Neural cell (in vitro differentiated cells): ENCODE measurements at regions not wholly inside any gene's neighbourhood (a gene's known extent, or its start where the extent isn't known, plus 50 kb on each side); places are given as distances from the start of the nearest gene placed in this dataset.

Source experiments
- H2AFZ ChIP-seq: fragments of 200-600, 300-800 bp; sonication (generic), shearing (Covaris generic); 2 replicates; pipeline ENCODE4 v1.6.0; 2014; ENCODE audit warnings: low read depth, mild to moderate bottlenecking, antibody characterized with exemption, low read length, moderate library complexity
- H3F3A ChIP-seq: fragments of 200-600 bp; shearing (Covaris generic); 2 replicates; pipeline ENCODE4 v1.6.1; 2016; ENCODE audit warnings: mild to moderate bottlenecking, moderate library complexity, mixed read lengths, antibody characterized with exemption, low read length; ENCODE audit not compliant: insufficient read depth, poor library complexity, severe bottlenecking
- H3K27ac ChIP-seq: fragments of 200-600, 300-800 bp; sonication (generic), shearing (Covaris generic); 2 replicates; pipeline ENCODE4 v1.5.1; 2014; ENCODE audit warnings: mild to moderate bottlenecking, low read length, moderate library complexity
- H3K27me3 ChIP-seq: fragments of 300-800, 200-600 bp; sonication (generic), shearing (Covaris generic); 2 replicates; pipeline ENCODE4 v1.6.0; 2014; ENCODE audit warnings: mild to moderate bottlenecking, low read depth, low read length, moderate library complexity; ENCODE audit not compliant: insufficient read depth
- H3K36me3 ChIP-seq: fragments of 300-800, 200-600 bp; sonication (generic), shearing (Covaris generic); 2 replicates; pipeline ENCODE4 v1.5.1; 2014; ENCODE audit warnings: mild to moderate bottlenecking, antibody characterized with exemption, low read length, moderate library complexity; ENCODE audit not compliant: insufficient read depth
- H3K4me2 ChIP-seq: fragments of 300-800, 200-600 bp; sonication (generic), shearing (Covaris generic); 2 replicates; pipeline ENCODE4 v1.6.0; 2014; ENCODE audit warnings: mild to moderate bottlenecking, low read length
- H3K4me3 ChIP-seq: fragments of 300-800, 200-600 bp; sonication (generic), shearing (Covaris generic); 2 replicates; pipeline ENCODE4 v1.5.1; 2014; ENCODE audit warnings: mild to moderate bottlenecking, low read length, moderate library complexity
- H3K79me2 ChIP-seq: fragments of 200-600 bp; shearing (Covaris generic); replicated peaks from 2 replicates; pipeline ENCODE4 v1.6.0; 2014; ENCODE audit warnings: mild to moderate bottlenecking, low read length, moderate library complexity; ENCODE audit not compliant: insufficient read depth
- H3K9ac ChIP-seq: fragments of 300-800, 200-600 bp; sonication (generic), shearing (Covaris generic); 2 replicates; pipeline ENCODE4 v1.6.1; 2016; ENCODE audit warnings: mild to moderate bottlenecking, low read length, mixed read lengths
- H3K9me2 ChIP-seq: fragments of 200-600 bp; shearing (Covaris generic); 2 replicates; pipeline ENCODE4 v1.6.1; 2016; ENCODE audit warnings: mild to moderate bottlenecking, low read length, mixed read lengths; ENCODE audit not compliant: insufficient read depth
- H3K9me3 ChIP-seq: fragments of 200-600, 300-800 bp; sonication (generic), shearing (Covaris generic); 2 replicates; pipeline ENCODE4 v1.6.1; 2016; ENCODE audit warnings: mild to moderate bottlenecking, mixed run types, low read length, moderate library complexity, mixed read lengths
- H4K20me1 ChIP-seq: fragments of 200-600 bp; shearing (Covaris generic); 2 replicates; pipeline ENCODE4 v1.6.1; 2016; ENCODE audit warnings: mild to moderate bottlenecking, mixed run types; ENCODE audit not compliant: insufficient read depth
- EP300 ChIP-seq: fragments of 450-650 bp; conservative IDR thresholded peaks from 2 replicates; pipeline ENCODE4 v1.6.1; 2014; ENCODE audit warnings: antibody characterized with exemption, mild to moderate bottlenecking, moderate library complexity; ENCODE audit not compliant: poor library complexity, severe bottlenecking
- EZH2 ChIP-seq: fragments of 200-600, 300-800 bp; shearing (Covaris generic), sonication (generic); IDR thresholded peaks from 2 replicates; pipeline ENCODE4 v1.6.1; 2014; ENCODE audit warnings: antibody characterized with exemption, low read length, borderline replicate concordance, mild to moderate bottlenecking; ENCODE audit not compliant: insufficient read depth, poor library complexity, severe bottlenecking
- MXI1 ChIP-seq: fragments of 450-650 bp; conservative IDR thresholded peaks from 2 replicates; pipeline ENCODE4 v1.6.1; 2014; ENCODE audit warnings: antibody characterized with exemption, mild to moderate bottlenecking; ENCODE audit not compliant: poor library complexity, severe bottlenecking
- POLR2AphosphoS5 ChIP-seq: IDR thresholded peaks from 2 replicates; pipeline ENCODE4 v1.6.1; 2012
- RAD21 ChIP-seq: fragments of 450-650 bp; conservative IDR thresholded peaks from 2 replicates; pipeline ENCODE4 v1.6.1; 2014; ENCODE audit warnings: antibody characterized with exemption, mild to moderate bottlenecking, moderate library complexity
- SMC3 ChIP-seq: fragments of 450-650 bp; conservative IDR thresholded peaks from 2 replicates; pipeline ENCODE4 v1.6.1; 2014; ENCODE audit warnings: antibody characterized with exemption, mild to moderate bottlenecking, moderate library complexity; ENCODE audit not compliant: poor library complexity
- TAF1 ChIP-seq: IDR thresholded peaks from 2 replicates; pipeline ENCODE4 v1.6.1; 2012; ENCODE audit warnings: low read depth
- TF ChIP-seq, protein P1 (sequence below): IDR thresholded peaks from 2 replicates; pipeline ENCODE4 v1.6.1; 2012; ENCODE audit warnings: borderline replicate concordance
- TF ChIP-seq, protein P2 (sequence below): fragments of 450-650 bp; IDR thresholded peaks from 2 replicates; pipeline ENCODE4 v1.5.1; 2014; ENCODE audit warnings: antibody characterized with exemption, mild to moderate bottlenecking, moderate library complexity; ENCODE audit not compliant: poor library complexity, severe bottlenecking

DNA sequence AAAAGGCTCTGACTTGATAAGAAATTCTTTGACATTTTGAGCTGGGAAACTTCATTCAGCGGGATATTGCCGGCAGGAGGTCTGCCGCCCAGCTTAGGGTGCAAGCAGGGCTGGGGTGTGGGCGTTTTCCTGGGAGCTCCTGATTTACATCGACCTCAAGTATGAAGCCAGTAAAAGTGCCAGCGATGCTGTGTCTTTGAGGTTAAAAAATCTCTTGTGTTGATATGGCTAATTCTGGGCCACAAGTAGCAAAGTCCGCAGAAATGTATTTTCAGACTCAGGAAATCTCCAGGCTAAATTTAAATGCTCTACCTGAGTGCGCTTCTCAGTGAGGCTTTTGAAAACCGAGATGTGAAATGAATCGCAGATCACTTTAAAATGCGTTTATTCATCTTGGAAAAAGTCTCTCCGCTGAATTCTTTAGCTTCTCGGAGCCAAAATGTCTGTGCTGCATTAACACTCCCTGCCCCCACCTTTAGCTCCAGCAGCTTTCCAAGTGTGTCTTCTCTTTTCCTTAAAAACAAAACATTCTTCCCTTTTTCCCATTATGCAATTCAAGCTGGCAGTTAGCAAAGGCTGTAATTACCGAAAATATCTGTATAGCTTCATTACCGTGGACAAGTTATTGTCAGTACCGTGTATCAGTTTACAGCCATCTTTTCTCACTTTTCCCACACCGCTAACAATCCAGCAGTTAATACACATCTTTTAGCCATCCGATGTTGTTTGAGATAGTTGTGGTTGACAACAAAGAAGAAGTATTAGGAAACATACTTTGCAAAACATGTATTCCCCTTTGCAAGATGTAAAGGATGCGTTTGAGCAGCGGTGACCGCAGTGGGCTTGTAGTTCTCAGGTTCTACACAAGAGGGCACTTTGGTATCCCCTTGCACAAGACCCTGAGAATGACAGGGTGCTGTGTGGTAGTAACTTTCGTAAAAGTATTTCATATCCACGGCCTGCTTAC lies 136.0 kb upstream of the STX18 start:
- H2AFZ ChIP-seq = no peak overlapping the region
- H3K4me2 ChIP-seq = no peak overlapping the region
- no peaks in the 10 kb centered on the region for H3K79me2 ChIP-seq
- no peaks in the 10 kb centered on the region for H3K27me3 ChIP-seq
- no peak overlapping the region for H3K4me3 ChIP-seq
- H3K9ac ChIP-seq = no peak overlapping the region
- H3K27ac ChIP-seq = no peak overlapping the region
- TF ChIP-seq, protein P1, sequence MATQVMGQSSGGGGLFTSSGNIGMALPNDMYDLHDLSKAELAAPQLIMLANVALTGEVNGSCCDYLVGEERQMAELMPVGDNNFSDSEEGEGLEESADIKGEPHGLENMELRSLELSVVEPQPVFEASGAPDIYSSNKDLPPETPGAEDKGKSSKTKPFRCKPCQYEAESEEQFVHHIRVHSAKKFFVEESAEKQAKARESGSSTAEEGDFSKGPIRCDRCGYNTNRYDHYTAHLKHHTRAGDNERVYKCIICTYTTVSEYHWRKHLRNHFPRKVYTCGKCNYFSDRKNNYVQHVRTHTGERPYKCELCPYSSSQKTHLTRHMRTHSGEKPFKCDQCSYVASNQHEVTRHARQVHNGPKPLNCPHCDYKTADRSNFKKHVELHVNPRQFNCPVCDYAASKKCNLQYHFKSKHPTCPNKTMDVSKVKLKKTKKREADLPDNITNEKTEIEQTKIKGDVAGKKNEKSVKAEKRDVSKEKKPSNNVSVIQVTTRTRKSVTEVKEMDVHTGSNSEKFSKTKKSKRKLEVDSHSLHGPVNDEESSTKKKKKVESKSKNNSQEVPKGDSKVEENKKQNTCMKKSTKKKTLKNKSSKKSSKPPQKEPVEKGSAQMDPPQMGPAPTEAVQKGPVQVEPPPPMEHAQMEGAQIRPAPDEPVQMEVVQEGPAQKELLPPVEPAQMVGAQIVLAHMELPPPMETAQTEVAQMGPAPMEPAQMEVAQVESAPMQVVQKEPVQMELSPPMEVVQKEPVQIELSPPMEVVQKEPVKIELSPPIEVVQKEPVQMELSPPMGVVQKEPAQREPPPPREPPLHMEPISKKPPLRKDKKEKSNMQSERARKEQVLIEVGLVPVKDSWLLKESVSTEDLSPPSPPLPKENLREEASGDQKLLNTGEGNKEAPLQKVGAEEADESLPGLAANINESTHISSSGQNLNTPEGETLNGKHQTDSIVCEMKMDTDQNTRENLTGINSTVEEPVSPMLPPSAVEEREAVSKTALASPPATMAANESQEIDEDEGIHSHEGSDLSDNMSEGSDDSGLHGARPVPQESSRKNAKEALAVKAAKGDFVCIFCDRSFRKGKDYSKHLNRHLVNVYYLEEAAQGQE = no peak
- no peak for TF ChIP-seq TAF1
- no peak for TF ChIP-seq EZH2
- peak; percentile 69 for TF ChIP-seq RAD21
- TF ChIP-seq MXI1 = no peak
- no peak for TF ChIP-seq POLR2AphosphoS5
- no peak for TF ChIP-seq EP300
- peak; percentile 68 for TF ChIP-seq SMC3
- TF ChIP-seq, protein P2, sequence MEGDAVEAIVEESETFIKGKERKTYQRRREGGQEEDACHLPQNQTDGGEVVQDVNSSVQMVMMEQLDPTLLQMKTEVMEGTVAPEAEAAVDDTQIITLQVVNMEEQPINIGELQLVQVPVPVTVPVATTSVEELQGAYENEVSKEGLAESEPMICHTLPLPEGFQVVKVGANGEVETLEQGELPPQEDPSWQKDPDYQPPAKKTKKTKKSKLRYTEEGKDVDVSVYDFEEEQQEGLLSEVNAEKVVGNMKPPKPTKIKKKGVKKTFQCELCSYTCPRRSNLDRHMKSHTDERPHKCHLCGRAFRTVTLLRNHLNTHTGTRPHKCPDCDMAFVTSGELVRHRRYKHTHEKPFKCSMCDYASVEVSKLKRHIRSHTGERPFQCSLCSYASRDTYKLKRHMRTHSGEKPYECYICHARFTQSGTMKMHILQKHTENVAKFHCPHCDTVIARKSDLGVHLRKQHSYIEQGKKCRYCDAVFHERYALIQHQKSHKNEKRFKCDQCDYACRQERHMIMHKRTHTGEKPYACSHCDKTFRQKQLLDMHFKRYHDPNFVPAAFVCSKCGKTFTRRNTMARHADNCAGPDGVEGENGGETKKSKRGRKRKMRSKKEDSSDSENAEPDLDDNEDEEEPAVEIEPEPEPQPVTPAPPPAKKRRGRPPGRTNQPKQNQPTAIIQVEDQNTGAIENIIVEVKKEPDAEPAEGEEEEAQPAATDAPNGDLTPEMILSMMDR = peak; percentile 68
- H3F3A ChIP-seq = no peaks in the 10 kb centered on the region
- H3K36me3 ChIP-seq = no peaks in the 10 kb centered on the region
- H3K9me3 ChIP-seq = no peaks in the 10 kb centered on the region
- H4K20me1 ChIP-seq = no peaks in the 10 kb centered on the region
- no peaks in the 10 kb centered on the region for H3K9me2 ChIP-seq

DNA sequence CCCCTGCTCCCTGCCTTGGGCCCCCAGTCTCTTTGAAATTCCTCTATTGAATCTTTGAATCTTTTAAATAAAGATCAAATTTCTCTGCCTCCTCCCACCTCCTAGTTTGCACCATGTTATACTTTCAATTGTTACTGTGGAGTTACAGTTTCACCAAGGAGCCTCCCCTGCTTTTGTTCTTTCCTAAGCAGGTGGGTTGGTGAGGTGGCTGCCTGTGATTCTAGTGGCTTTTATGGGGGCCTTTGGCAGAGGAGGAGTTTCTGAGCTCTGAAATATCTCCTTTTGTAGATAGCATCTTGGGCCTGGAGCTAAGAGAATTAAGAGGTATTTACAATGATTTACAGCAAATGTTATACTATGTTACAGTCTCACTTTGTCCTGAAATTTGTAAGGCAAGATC lies 133.8 kb upstream of the STX18 start:
- no peak for TF ChIP-seq SMC3
- no peak for TF ChIP-seq POLR2AphosphoS5
- TF ChIP-seq EP300 = no peak
- TF ChIP-seq EZH2 = no peak
- TF ChIP-seq, protein P1 = no peak
- TF ChIP-seq RAD21 = no peak
- TF ChIP-seq TAF1 = no peak
- TF ChIP-seq MXI1 = no peak
- TF ChIP-seq, protein P2 = no peak
- no peaks in the 10 kb centered on the region for H3K27me3 ChIP-seq
- H3K4me3 ChIP-seq = no peak overlapping the region
- no peak overlapping the region for H3K9ac ChIP-seq
- H3F3A ChIP-seq = no peaks in the 10 kb centered on the region
- no peaks in the 10 kb centered on the region for H3K9me3 ChIP-seq
- no peak overlapping the region for H3K27ac ChIP-seq
- no peaks in the 10 kb centered on the region for H3K36me3 ChIP-seq
- no peaks in the 10 kb centered on the region for H3K9me2 ChIP-seq
- no peaks in the 10 kb centered on the region for H3K79me2 ChIP-seq
- no peak overlapping the region for H2AFZ ChIP-seq
- no peaks in the 10 kb centered on the region for H4K20me1 ChIP-seq
- H3K4me2 ChIP-seq = no peak overlapping the region
